PFSK-1 (cell line): ENCODE measurements at regions not wholly inside any gene's neighbourhood (a gene's known extent, or its start where the extent isn't known, plus 50 kb on each side); places are given as distances from the start of the nearest gene placed in this dataset.

Source experiments
- FOXP2 ChIP-seq: optimal IDR thresholded peaks from 2 replicates; pipeline ENCODE3; 2011; ENCODE audit warnings: borderline replicate concordance, control low read depth, inconsistent platforms; ENCODE audit not compliant: insufficient read depth; ENCODE audit errors: extremely low read length, extremely low read depth
- POLR2AphosphoS5 ChIP-seq: IDR thresholded peaks from 2 replicates; pipeline ENCODE4 v1.6.1; 2012; ENCODE audit warnings: low read depth, mild to moderate bottlenecking, control low read depth, low read length, moderate library complexity
- SIN3A ChIP-seq: IDR thresholded peaks from 2 replicates; pipeline ENCODE4 v1.6.1; 2012; ENCODE audit warnings: mild to moderate bottlenecking, low read length, moderate library complexity, borderline replicate concordance; ENCODE audit not compliant: insufficient read depth
- TAF1 ChIP-seq: IDR thresholded peaks from 2 replicates; pipeline ENCODE4 v1.6.1; 2012; ENCODE audit warnings: low read length, control low read depth, borderline replicate concordance; ENCODE audit not compliant: insufficient read depth
- TF ChIP-seq, protein P1 (sequence below), 2 experiments: IDR thresholded peaks; 2 replicates each; pipeline versions ENCODE4 v1.6.1 to v1.8.0; 2011 to 2012; ENCODE audit warnings: low read depth in 2 of 2, low read length in 2 of 2, control low read depth in 1 of 2, inconsistent platforms in 1 of 2, mild to moderate bottlenecking in 1 of 2, moderate library complexity in 1 of 2; ENCODE audit not compliant: insufficient read depth in 1 of 2

DNA sequence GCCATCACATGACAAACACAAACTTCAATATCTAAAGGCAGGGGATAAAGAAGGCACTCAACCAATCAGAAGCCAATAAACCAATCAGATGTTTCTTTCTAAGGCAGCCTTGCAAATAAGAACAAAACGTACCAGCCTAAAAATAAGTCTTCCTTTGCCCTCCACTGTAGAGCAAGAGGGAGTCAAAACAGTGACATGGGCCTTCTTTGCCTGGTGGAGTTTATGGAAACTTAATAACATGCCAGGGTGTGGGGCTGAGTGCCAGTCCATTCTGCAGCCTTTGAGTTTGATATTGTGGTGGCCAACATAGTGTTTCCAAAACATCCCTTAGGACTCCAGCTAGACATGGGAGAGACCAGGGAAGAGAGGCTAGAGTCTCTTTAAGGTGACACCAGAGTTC, 126.1 kb upstream of the NECTIN1 start:
- no peak for TF ChIP-seq FOXP2
- TF ChIP-seq SIN3A = no peak
- TF ChIP-seq POLR2AphosphoS5 = no peak
- TF ChIP-seq, protein P1, sequence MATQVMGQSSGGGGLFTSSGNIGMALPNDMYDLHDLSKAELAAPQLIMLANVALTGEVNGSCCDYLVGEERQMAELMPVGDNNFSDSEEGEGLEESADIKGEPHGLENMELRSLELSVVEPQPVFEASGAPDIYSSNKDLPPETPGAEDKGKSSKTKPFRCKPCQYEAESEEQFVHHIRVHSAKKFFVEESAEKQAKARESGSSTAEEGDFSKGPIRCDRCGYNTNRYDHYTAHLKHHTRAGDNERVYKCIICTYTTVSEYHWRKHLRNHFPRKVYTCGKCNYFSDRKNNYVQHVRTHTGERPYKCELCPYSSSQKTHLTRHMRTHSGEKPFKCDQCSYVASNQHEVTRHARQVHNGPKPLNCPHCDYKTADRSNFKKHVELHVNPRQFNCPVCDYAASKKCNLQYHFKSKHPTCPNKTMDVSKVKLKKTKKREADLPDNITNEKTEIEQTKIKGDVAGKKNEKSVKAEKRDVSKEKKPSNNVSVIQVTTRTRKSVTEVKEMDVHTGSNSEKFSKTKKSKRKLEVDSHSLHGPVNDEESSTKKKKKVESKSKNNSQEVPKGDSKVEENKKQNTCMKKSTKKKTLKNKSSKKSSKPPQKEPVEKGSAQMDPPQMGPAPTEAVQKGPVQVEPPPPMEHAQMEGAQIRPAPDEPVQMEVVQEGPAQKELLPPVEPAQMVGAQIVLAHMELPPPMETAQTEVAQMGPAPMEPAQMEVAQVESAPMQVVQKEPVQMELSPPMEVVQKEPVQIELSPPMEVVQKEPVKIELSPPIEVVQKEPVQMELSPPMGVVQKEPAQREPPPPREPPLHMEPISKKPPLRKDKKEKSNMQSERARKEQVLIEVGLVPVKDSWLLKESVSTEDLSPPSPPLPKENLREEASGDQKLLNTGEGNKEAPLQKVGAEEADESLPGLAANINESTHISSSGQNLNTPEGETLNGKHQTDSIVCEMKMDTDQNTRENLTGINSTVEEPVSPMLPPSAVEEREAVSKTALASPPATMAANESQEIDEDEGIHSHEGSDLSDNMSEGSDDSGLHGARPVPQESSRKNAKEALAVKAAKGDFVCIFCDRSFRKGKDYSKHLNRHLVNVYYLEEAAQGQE (IDR thresholded peaks at IDR 0.05; ENCODE audit: insufficient read depth in 1 of 2, low read depth in 2 of 2, low read length in 2 of 2) = no peak
- no peak for TF ChIP-seq TAF1

DNA sequence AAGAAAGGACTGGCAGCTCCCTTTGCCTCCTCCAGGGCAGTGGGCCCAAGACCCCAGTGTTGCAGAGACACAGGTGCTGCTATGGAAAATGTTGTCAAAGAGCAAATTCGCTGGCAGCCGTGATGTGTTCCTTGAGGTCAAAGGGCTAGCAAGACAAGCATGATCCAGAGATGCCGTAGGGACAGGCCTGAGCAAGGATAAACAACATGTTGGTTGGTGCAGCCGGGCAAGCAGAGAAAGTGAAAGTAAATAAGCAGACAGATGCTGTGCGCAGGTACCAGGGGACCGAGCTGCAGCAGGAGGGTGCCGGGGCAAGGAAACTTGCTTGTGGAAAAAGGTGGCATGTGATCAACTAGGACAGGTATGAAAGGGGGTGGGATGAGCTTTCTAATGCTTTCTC, 125.5 kb upstream of the NECTIN1 start:
- no peak for TF ChIP-seq TAF1
- TF ChIP-seq SIN3A = no peak

DNA sequence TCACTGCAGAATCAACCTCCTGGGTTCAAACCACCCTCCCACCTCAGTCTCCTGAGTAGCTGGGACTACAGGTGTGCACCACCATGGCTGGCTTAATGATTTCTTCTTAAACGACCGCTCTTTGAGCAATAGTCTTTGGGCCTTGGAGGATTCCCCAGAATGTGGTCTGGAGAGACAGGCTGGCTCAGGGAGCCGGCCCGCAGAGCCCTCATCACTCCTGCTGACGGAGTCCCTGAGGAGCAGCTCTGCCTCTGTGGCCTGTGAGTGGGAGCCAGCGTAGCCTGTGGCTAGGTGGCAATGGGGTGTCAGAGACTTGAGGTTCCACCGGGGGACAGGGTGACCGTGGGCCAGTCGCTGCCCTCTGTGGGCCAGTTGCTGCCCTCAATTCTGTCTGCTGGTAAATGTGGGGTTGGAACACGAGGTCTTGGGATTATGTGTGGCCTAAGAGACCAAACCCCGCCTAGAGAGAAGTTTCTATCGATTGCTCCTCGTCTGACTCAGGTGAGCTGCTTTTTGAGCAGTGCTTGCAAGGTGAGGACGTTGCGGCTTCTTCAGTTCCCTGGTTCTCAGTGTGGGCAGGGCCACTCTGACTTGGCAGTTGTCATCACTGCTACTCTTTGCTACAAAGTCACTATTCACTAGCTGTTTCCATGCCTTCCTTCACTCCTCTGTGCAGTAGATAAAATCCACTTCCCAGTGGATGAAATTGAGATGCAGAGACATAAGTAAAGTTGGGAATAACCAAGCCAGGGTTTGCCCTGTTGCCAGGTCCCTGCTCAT, 124.8 kb upstream of the NECTIN1 start:
- TF ChIP-seq FOXP2 (no peak), SIN3A (no peak), TAF1 (no peak), POLR2AphosphoS5 (no peak)
- TF ChIP-seq, protein P1 (IDR thresholded peaks at IDR 0.05; ENCODE audit: insufficient read depth in 1 of 2, low read depth in 2 of 2, low read length in 2 of 2) = no peak

DNA sequence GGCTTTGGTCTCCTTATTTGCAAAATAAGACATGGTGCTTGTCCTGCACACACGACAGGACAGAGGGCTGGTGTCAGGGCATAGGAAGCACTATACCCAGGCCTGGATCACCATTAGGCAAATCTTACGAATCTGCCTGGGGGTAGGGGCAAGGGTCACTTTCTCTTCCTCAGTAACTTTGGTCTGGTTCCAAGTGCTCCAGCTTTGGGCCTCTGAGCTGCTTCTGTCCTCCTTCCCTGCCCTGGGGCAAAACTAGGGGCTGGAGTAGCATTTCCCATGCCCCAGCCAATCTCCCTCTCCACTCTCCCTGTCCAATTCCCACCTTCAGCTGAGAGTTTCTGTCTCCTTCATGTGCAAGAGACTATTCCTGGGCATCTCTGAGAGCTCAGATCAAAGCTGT, 123.7 kb upstream of the NECTIN1 start:
- TF ChIP-seq POLR2AphosphoS5 (no peak), FOXP2 (no peak), SIN3A (no peak), TAF1 (no peak)
- TF ChIP-seq, protein P1 (IDR thresholded peaks at IDR 0.05; ENCODE audit: insufficient read depth in 1 of 2, low read depth in 2 of 2, low read length in 2 of 2) = no peak

DNA sequence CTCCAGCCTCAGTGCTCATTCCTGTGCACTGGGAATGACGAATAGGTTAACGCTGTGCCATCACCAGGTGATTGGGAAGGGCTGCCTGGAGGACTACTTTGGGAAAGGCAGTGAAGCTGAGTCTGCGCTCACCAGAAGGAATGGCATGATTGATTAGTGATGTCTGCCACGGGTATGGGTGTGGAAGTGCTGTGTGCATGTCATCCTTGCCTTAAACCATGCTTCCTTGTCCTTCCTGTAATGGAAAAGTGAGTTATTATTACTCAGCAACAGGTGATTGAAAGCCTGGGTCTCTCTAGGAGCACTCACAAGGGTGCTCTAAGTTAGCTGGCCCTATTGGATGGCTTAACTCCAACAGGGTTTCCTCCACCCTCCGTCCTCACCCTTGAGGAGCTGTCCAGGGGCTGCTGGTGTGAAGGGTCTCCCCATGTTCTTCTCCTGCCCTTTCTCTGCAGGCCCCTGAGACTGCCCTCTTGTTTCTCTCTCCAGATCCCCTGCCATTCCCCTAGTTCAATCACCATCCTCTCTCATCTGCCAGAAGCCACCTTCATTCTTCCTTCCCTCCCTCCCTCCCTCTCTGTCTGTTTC, 121.9 kb upstream of the NECTIN1 start:
- TF ChIP-seq TAF1 = no peak
- TF ChIP-seq, protein P1 (IDR thresholded peaks at IDR 0.05; ENCODE audit: insufficient read depth in 1 of 2, low read depth in 2 of 2, low read length in 2 of 2) = peak in 1 of 2 experiments; percentile 65; a peak in 1 of 4 replicates
- TF ChIP-seq POLR2AphosphoS5 = no peak
- no peak for TF ChIP-seq SIN3A
